GM12878 (cell line): ENCODE measurements at regions not wholly inside any gene's neighbourhood (a gene's known extent, or its start where the extent isn't known, plus 50 kb on each side); places are given as distances from the start of the nearest gene placed in this dataset.

Experiments used
- ATAC-seq: fragments of 200-7000 bp; cut with Tn5 transposase; 3 replicates; pipeline ENCODE4 v1.9.1; 2020; ENCODE audit warnings: mild to moderate bottlenecking, moderate library complexity
- BruUV-seq: library from RNA; stranded (reverse); fragments of 400-500 nt; replicated peaks from 2 replicates; lab custom pipeline; 2021; lab: Mats Ljungman, UMichigan
- CTCF ChIA-PET: fragments of 300-600 bp; sonication (Branson Sonifier 250); formaldehyde crosslinking; extraction: SDS; loops from one replicate; lab custom pipeline; 2021; ENCODE audit warnings: inconsistent platforms; lab: Yijun Ruan, JAX
- POLR2A ChIA-PET: fragments of 350-600 bp; formaldehyde crosslinking; extraction: SDS; loops from one replicate; lab custom pipeline; 2021; ENCODE audit warnings: inconsistent platforms; lab: Charles Lee
- RAD21 ChIA-PET: fragments of 300-600 bp; sonication (Branson Sonifier 250); formaldehyde crosslinking; loops from one replicate; lab custom pipeline; 2023; ENCODE audit warnings: antibody characterized with exemption; ENCODE audit not compliant: unreplicated experiment; lab: Charles Lee
- SMC1A ChIA-PET: fragments of 300-600 bp; sonication (Branson Sonifier 250); formaldehyde crosslinking; loops from one replicate; lab custom pipeline; 2023; ENCODE audit not compliant: unreplicated experiment, uncharacterized antibody; lab: Charles Lee
- DNase-seq: peaks from one replicate; pipeline ENCODE4 v3.0.0-alpha.2; 2011; ENCODE audit warnings: low read depth, low spot score
- FAIRE-seq: peaks from 3 replicates; lab custom pipeline; 2011; peaks lifted over from hg19 to GRCh38; lab: Jason Lieb, UNC
- H2AFZ ChIP-seq: 2 replicates; pipeline ENCODE4 v1.6.0; 2011; ENCODE audit warnings: low read depth, low read length, control low read depth; ENCODE audit not compliant: control insufficient read depth
- H3K27ac ChIP-seq: 2 replicates; pipeline ENCODE4 v1.5.1; 2011; ENCODE audit warnings: control low read depth; ENCODE audit not compliant: control insufficient read depth, insufficient read depth
- H3K27me3 ChIP-seq, 2 experiments: replicated peaks in 1 of 2; 2 replicates each; pipeline versions ENCODE4 v1.6.0 to v1.6.1; 2011; ENCODE audit warnings: low read length in 1 of 2; ENCODE audit not compliant: control insufficient read depth in 2 of 2, insufficient read depth in 2 of 2
- H3K36me3 ChIP-seq, 2 experiments: 2 replicates each; pipeline ENCODE4 v1.5.1; 2011; ENCODE audit warnings: low read length in 1 of 2; ENCODE audit not compliant: control insufficient read depth in 2 of 2, insufficient read depth in 2 of 2
- H3K4me1 ChIP-seq: 2 replicates; pipeline ENCODE4 v1.6.1; 2011; ENCODE audit warnings: mild to moderate bottlenecking, low read length, moderate library complexity, mixed read lengths; ENCODE audit not compliant: control insufficient read depth, insufficient read depth
- H3K4me2 ChIP-seq: 2 replicates; pipeline ENCODE4 v1.6.0; 2011; ENCODE audit warnings: control low read depth; ENCODE audit not compliant: control insufficient read depth, insufficient read depth
- H3K4me3 ChIP-seq: fragments of 200-600 bp; sonication (generic); 2 replicates; pipeline ENCODE4 v1.5.1; 2016
- H3K79me2 ChIP-seq: 2 replicates; pipeline ENCODE4 v1.6.0; 2011; ENCODE audit warnings: low read length; ENCODE audit not compliant: control insufficient read depth, insufficient read depth
- H3K9ac ChIP-seq: 2 replicates; pipeline ENCODE4 v1.8.0; 2011; ENCODE audit warnings: low read length, control low read depth, mixed read lengths; ENCODE audit not compliant: control insufficient read depth, insufficient read depth
- H3K9me3 ChIP-seq: replicated peaks from 3 replicates; pipeline ENCODE4 v1.5.1; 2011; ENCODE audit warnings: mild to moderate bottlenecking, low read length; ENCODE audit not compliant: control insufficient read depth, insufficient read depth
- H4K20me1 ChIP-seq: 2 replicates; pipeline ENCODE4 v1.6.0; 2011; ENCODE audit not compliant: control insufficient read depth, insufficient read depth
- BHLHE40 ChIP-seq, 2 experiments: fragments of 450-650 bp in 1 of 2; IDR thresholded peaks; 2 replicates each; pipeline ENCODE4 v1.6.1; 2011 to 2017; ENCODE audit warnings: low read depth in 2 of 2, borderline replicate concordance in 1 of 2, improper control_type of control experiment in 1 of 2, low read length in 1 of 2, mild to moderate bottlenecking in 1 of 2
- CBX5 ChIP-seq: sonication (generic); IDR thresholded peaks from 2 replicates; pipeline ENCODE4 v1.6.1; 2016; ENCODE audit warnings: low read depth, moderate library complexity, mild to moderate bottlenecking, inconsistent platforms
- DPF2 ChIP-seq: fragments of 450-650 bp; IDR thresholded peaks from 2 replicates; pipeline ENCODE4 v1.6.1; 2017; ENCODE audit warnings: mild to moderate bottlenecking
- EED ChIP-seq: sonication (generic); IDR thresholded peaks from 2 replicates; pipeline ENCODE4 v1.6.1; 2016; ENCODE audit warnings: antibody characterized with exemption, low read depth
- EZH2 ChIP-seq: IDR thresholded peaks from 2 replicates; pipeline ENCODE4 v1.6.1; 2012; ENCODE audit warnings: low read depth, mild to moderate bottlenecking, control low read depth, inconsistent platforms, low read length, borderline replicate concordance; ENCODE audit not compliant: control insufficient read depth
- FOS ChIP-seq: IDR thresholded peaks from 3 replicates; pipeline ENCODE4 v1.6.1; 2011; ENCODE audit warnings: borderline replicate concordance; ENCODE audit not compliant: insufficient read length; ENCODE audit errors: extremely low read depth
- IRF5 ChIP-seq: fragments of 450-650 bp; IDR thresholded peaks from 2 replicates; pipeline ENCODE4 v1.6.1; 2017; ENCODE audit warnings: borderline replicate concordance
- KAT2A ChIP-seq: conservative IDR thresholded peaks from 2 replicates; pipeline ENCODE4 v1.6.1; 2011; ENCODE audit warnings: low read depth, low read length; ENCODE audit not compliant: control insufficient read depth
- KDM1A ChIP-seq: fragments of 200-600 bp; sonication (generic); IDR thresholded peaks from 2 replicates; pipeline ENCODE4 v1.6.1; 2016; ENCODE audit warnings: borderline replicate concordance
- MTA3 ChIP-seq: IDR thresholded peaks from 2 replicates; pipeline ENCODE4 v1.6.1; 2012; ENCODE audit warnings: low read length, inconsistent platforms, borderline replicate concordance
- NR2C1 ChIP-seq: fragments of 450-650 bp; IDR thresholded peaks from 2 replicates; pipeline ENCODE4 v1.6.1; 2017; ENCODE audit warnings: antibody characterized with exemption, mild to moderate bottlenecking, moderate library complexity
- PAX5 ChIP-seq: IDR thresholded peaks from 2 replicates; pipeline ENCODE4 v1.6.1; 2011; ENCODE audit warnings: low read depth, low read length, borderline replicate concordance
- SKIL ChIP-seq: fragments of 450-650 bp; IDR thresholded peaks from 2 replicates; pipeline ENCODE4 v1.6.1; 2017; ENCODE audit warnings: mild to moderate bottlenecking, low read depth, inconsistent platforms; ENCODE audit not compliant: poor library complexity, severe bottlenecking
- SMARCA5 ChIP-seq: fragments of 450-650 bp; IDR thresholded peaks from 2 replicates; pipeline ENCODE4 v1.6.1; 2017; ENCODE audit warnings: mild to moderate bottlenecking
- STAT1 ChIP-seq: fragments of 450-650 bp; conservative IDR thresholded peaks from 2 replicates; pipeline ENCODE4 v1.6.1; 2014; ENCODE audit warnings: antibody characterized with exemption, mild to moderate bottlenecking
- TARDBP ChIP-seq: IDR thresholded peaks from 2 replicates; pipeline ENCODE4 v1.6.1; 2016; ENCODE audit warnings: borderline replicate concordance
- WGBS: methylation state at CpG from one replicate; pipeline ENCODE4 v1.1.6; 2016; ENCODE audit warnings: low lambda C conversion rate; ENCODE audit not compliant: insufficient replicate concordance, insufficient coverage; ENCODE audit errors: missing lambda C conversion rate; 5-methylcytosine and 5-hydroxymethylcytosine counted together
- in situ Hi-C: fragments of 300-500 bp; cut with MboI; formaldehyde crosslinking; loops from 9 replicates; pipeline ENCODE4 v1.14.3; 2018; ENCODE audit warnings: mixed read lengths
- intact Hi-C: fragments of 100-400 bp; cut with micrococcal nuclease; formaldehyde crosslinking; loops from one replicate; pipeline ENCODE4 v1.14.2; 2022; ENCODE audit not compliant: unreplicated experiment

GRCh38 chr6:22017272-22017671 is 279.6 kb downstream of the PRL start:
- Histone ChIP-seq H2AFZ (no peak overlapping the region), H3K9ac (no peak overlapping the region), H4K20me1 (no peaks in the 10 kb centered on the region)
- ATAC-seq (no peak), FAIRE-seq (no peak), DNase-seq (no peak)
- intact Hi-C loops: no loop called here
- TF ChIP-seq KDM1A (no peak), KAT2A (no peak), NR2C1 (no peak)
- TF ChIP-seq, all 136 proteins: peak for 0
- no peak overlapping the region for H3K4me2 ChIP-seq
- H3K27ac ChIP-seq: no peak overlapping the region
- in situ Hi-C loops: no loop called here
- peaks cover 3% of the 10 kb centered on the region for H3K9me3 ChIP-seq
- no peaks in the 10 kb centered on the region for H3K36me3 ChIP-seq
- POLR2A ChIA-PET: no interaction called here
- 0% methylated on average over 1 of the region's 1 CpG for WGBS
- SMC1A ChIA-PET: interaction anchor here (1.3 to 1.5 kb wide), 4 partner anchors 9 to 52 kb away, joined by 3 to 6 read pairs (median 4); no protein-coding TSS in a partner anchor
- H3K79me2 ChIP-seq: no peaks in the 10 kb centered on the region
- no peaks in the 10 kb centered on the region for H3K4me1 ChIP-seq
- no peaks in the 10 kb centered on the region for H3K27me3 ChIP-seq
- RAD21 ChIA-PET: interaction anchor here (1.6 kb wide), 1 partner anchor 18 kb away, joined by 4 read pairs; no protein-coding TSS in a partner anchor
- BruUV-seq: no TSS peak
- CTCF ChIA-PET: interaction anchor here (0.6 to 2.2 kb wide), 5 partner anchors 10 to 71 kb away, joined by 3 to 13 read pairs (median 4); no protein-coding TSS in a partner anchor
- H3K4me3 ChIP-seq: no peak overlapping the region

GRCh38 chr6:22017766-22018165 is 279.1 kb downstream of the PRL start:
- in situ Hi-C loops: no loop called here
- ChIA-PET POLR2A (no interaction called here), RAD21 (interaction anchor here (1.6 kb wide), 1 partner anchor 18 kb away, joined by 4 read pairs; no protein-coding TSS in a partner anchor), SMC1A (interaction anchor here (1.3 to 1.5 kb wide), 4 partner anchors 8 to 51 kb away, joined by 3 to 6 read pairs (median 4); no protein-coding TSS in a partner anchor), CTCF (interaction anchor here (1.4 to 2.2 kb wide), 3 partner anchors 10 to 17 kb away, joined by 4 to 13 read pairs (median 6); no protein-coding TSS in a partner anchor)
- Histone ChIP-seq H3K27ac (no peak overlapping the region), H3K4me2 (no peak overlapping the region), H2AFZ (no peak overlapping the region), H3K4me3 (no peak overlapping the region), H3K27me3 (no peaks in the 10 kb centered on the region), H3K4me1 (no peaks in the 10 kb centered on the region), H3K9me3 (peaks cover 6% of the 10 kb centered on the region), H4K20me1 (no peaks in the 10 kb centered on the region), H3K79me2 (no peaks in the 10 kb centered on the region), H3K9ac (no peak overlapping the region), H3K36me3 (no peaks in the 10 kb centered on the region; a peak in 1 of 4 replicates)
- DNase-seq (no peak), ATAC-seq (no peak), FAIRE-seq (no peak)
- intact Hi-C loops: no loop called here
- TF ChIP-seq IRF5: no peak
- no peak for TF ChIP-seq PAX5
- TF ChIP-seq DPF2: no peak
- no peak for TF ChIP-seq SKIL
- no peak for TF ChIP-seq MTA3
- no peak for TF ChIP-seq EZH2
- TF ChIP-seq BHLHE40 (IDR thresholded peaks at IDR 0.05; ENCODE audit: borderline replicate concordance in 1 of 2, low read depth in 2 of 2, low read length in 1 of 2): no peak
- TF ChIP-seq STAT1: no peak
- no peak for TF ChIP-seq CBX5
- no peak for TF ChIP-seq FOS
- TF ChIP-seq SMARCA5: no peak
- no peak for TF ChIP-seq TARDBP
- no peak for TF ChIP-seq EED
- no TSS peak for BruUV-seq
- WGBS: 72% methylated on average over 4 of the region's 4 CpGs
